Panc1 (cell line): ENCODE measurements at regions not wholly inside any gene's neighbourhood (a gene's known extent, or its start where the extent isn't known, plus 50 kb on each side); places are given as distances from the start of the nearest gene placed in this dataset.

Source experiments
- ATAC-seq: fragments of 200-7000 bp; cut with Tn5 transposase; 2 replicates; pipeline ENCODE4 v1.9.1; 2020; ENCODE audit warnings: mild to moderate bottlenecking, moderate library complexity
- BruUV-seq: library from RNA; stranded (reverse); fragments of 400-500 nt; replicated peaks from 2 replicates; lab custom pipeline; 2021; lab: Mats Ljungman, UMichigan
- CTCF ChIA-PET: fragments of 300-600 bp; sonication (Branson Sonifier 250); formaldehyde crosslinking; loops from one replicate; lab custom pipeline; 2022; ENCODE audit warnings: antibody characterized with exemption; lab: Charles Lee
- POLR2A ChIA-PET: fragments of 300-600 bp; sonication (Branson Sonifier 250); formaldehyde crosslinking; loops from one replicate; lab custom pipeline; 2022; ENCODE audit warnings: antibody characterized with exemption; lab: Charles Lee
- DNase-seq: peaks from one replicate; pipeline ENCODE4 v3.0.0-alpha.2; 2010; ENCODE audit warnings: low read depth, low spot score
- H3K27ac ChIP-seq: 2 replicates; pipeline ENCODE4 v1.5.1; 2011; ENCODE audit warnings: mild to moderate bottlenecking, low read length, inconsistent platforms
- H3K27me3 ChIP-seq: fragments of 200-500 bp; sonication (Bioruptor generic); 2 replicates; pipeline ENCODE4 v1.6.0; 2014; ENCODE audit warnings: low read length, inconsistent platforms; ENCODE audit not compliant: control insufficient read depth, insufficient read depth
- H3K36me3 ChIP-seq: fragments of 200-500 bp; sonication (Bioruptor generic); 2 replicates; pipeline ENCODE4 v1.5.1; 2014; ENCODE audit warnings: inconsistent platforms, mild to moderate bottlenecking, low read length, moderate library complexity; ENCODE audit not compliant: control insufficient read depth, insufficient read depth
- H3K4me1 ChIP-seq: 2 replicates; pipeline ENCODE4 v1.5.1; 2011; ENCODE audit warnings: inconsistent platforms, mild to moderate bottlenecking, low read length, moderate library complexity; ENCODE audit not compliant: control insufficient read depth, insufficient read depth
- H3K4me3 ChIP-seq, 2 experiments: 2 replicates each; pipeline ENCODE4 v1.5.1; 2011 to 2012; ENCODE audit warnings: low read depth in 2 of 2, low read length in 2 of 2, mild to moderate bottlenecking in 2 of 2, inconsistent platforms in 1 of 2, moderate library complexity in 1 of 2
- H3K9me3 ChIP-seq: fragments of 200-500 bp; sonication (Bioruptor generic); 2 replicates; pipeline ENCODE4 v1.5.1; 2014; ENCODE audit warnings: low read depth, mild to moderate bottlenecking, inconsistent platforms, low read length, moderate library complexity; ENCODE audit not compliant: control insufficient read depth, insufficient read depth
- CTCF ChIP-seq: fragments of 450-650 bp; IDR thresholded peaks from 2 replicates; pipeline ENCODE4 v1.5.1; 2017; ENCODE audit warnings: mild to moderate bottlenecking
- POLR2AphosphoS5 ChIP-seq: IDR thresholded peaks from 2 replicates; pipeline ENCODE4 v1.6.1; 2012; ENCODE audit warnings: mild to moderate bottlenecking, low read depth, low read length, moderate library complexity
- SIN3A ChIP-seq: IDR thresholded peaks from 2 replicates; pipeline ENCODE4 v1.6.1; 2012; ENCODE audit warnings: low read depth, mild to moderate bottlenecking, low read length, moderate library complexity, borderline replicate concordance; ENCODE audit not compliant: insufficient read depth
- TCF7L2 ChIP-seq: IDR thresholded peaks from 2 replicates; pipeline ENCODE4 v1.6.1; 2011; ENCODE audit warnings: mild to moderate bottlenecking, low read depth, low read length, inconsistent platforms
- in situ Hi-C: cut with HindIII; loops from 2 replicates; pipeline ENCODE4 v1.10.0; 2016; ENCODE audit warnings: low sequenced_read_pairs, low pct_unique_long_range_greater_than_20kb
- intact Hi-C: fragments of 100-400 bp; cut with micrococcal nuclease; formaldehyde crosslinking; loops from one replicate; pipeline ENCODE4 v1.10.0; 2022; ENCODE audit not compliant: unreplicated experiment
- TF ChIP-seq, protein P1 (sequence below), 2 experiments: IDR thresholded peaks; 2 replicates each; pipeline ENCODE4 v1.6.1; 2011 to 2012; ENCODE audit warnings: low read depth in 2 of 2, control low read depth in 1 of 2, low read length in 1 of 2, mild to moderate bottlenecking in 1 of 2, moderate library complexity in 1 of 2; ENCODE audit not compliant: insufficient read depth in 1 of 2

GRCh38 chr2:239530749-239531316 lies 130.0 kb upstream of the HDAC4 start:
- no peak overlapping the region for H3K27ac ChIP-seq
- ChIA-PET CTCF (no interaction called here), POLR2A (no interaction called here)
- H3K9me3 ChIP-seq = no peaks in the 10 kb centered on the region
- intact Hi-C loops (no loop called here), in situ Hi-C loops (no loop called here)
- TF ChIP-seq SIN3A (no peak), CTCF (no peak), POLR2AphosphoS5 (no peak), TCF7L2 (no peak)
- TF ChIP-seq, protein P1, sequence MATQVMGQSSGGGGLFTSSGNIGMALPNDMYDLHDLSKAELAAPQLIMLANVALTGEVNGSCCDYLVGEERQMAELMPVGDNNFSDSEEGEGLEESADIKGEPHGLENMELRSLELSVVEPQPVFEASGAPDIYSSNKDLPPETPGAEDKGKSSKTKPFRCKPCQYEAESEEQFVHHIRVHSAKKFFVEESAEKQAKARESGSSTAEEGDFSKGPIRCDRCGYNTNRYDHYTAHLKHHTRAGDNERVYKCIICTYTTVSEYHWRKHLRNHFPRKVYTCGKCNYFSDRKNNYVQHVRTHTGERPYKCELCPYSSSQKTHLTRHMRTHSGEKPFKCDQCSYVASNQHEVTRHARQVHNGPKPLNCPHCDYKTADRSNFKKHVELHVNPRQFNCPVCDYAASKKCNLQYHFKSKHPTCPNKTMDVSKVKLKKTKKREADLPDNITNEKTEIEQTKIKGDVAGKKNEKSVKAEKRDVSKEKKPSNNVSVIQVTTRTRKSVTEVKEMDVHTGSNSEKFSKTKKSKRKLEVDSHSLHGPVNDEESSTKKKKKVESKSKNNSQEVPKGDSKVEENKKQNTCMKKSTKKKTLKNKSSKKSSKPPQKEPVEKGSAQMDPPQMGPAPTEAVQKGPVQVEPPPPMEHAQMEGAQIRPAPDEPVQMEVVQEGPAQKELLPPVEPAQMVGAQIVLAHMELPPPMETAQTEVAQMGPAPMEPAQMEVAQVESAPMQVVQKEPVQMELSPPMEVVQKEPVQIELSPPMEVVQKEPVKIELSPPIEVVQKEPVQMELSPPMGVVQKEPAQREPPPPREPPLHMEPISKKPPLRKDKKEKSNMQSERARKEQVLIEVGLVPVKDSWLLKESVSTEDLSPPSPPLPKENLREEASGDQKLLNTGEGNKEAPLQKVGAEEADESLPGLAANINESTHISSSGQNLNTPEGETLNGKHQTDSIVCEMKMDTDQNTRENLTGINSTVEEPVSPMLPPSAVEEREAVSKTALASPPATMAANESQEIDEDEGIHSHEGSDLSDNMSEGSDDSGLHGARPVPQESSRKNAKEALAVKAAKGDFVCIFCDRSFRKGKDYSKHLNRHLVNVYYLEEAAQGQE (IDR thresholded peaks at IDR 0.05; ENCODE audit: insufficient read depth in 1 of 2, low read depth in 2 of 2, low read length in 1 of 2) = no peak
- H3K4me1 ChIP-seq = no peaks in the 10 kb centered on the region
- no peaks in the 10 kb centered on the region for H3K27me3 ChIP-seq
- no peak overlapping the region for H3K4me3 ChIP-seq
- no peaks in the 10 kb centered on the region for H3K36me3 ChIP-seq
- DNase-seq (no peak), ATAC-seq (no peak)
- no TSS peak for BruUV-seq

GRCh38 chr2:239529313-239530015 lies 128.6 kb upstream of the HDAC4 start:
- Histone ChIP-seq H3K9me3 (no peaks in the 10 kb centered on the region), H3K36me3 (no peaks in the 10 kb centered on the region), H3K4me1 (no peaks in the 10 kb centered on the region), H3K27me3 (no peaks in the 10 kb centered on the region; the same call in 1 of the 2 replicates), H3K27ac (no peak overlapping the region), H3K4me3 (no peak overlapping the region)
- no TSS peak for BruUV-seq
- ChIA-PET POLR2A (no interaction called here), CTCF (no interaction called here)
- ATAC-seq (no peak), DNase-seq (no peak)
- intact Hi-C loops = no loop called here
- TF ChIP-seq TCF7L2 (no peak), SIN3A (no peak)
- in situ Hi-C loops = no loop called here

DNA sequence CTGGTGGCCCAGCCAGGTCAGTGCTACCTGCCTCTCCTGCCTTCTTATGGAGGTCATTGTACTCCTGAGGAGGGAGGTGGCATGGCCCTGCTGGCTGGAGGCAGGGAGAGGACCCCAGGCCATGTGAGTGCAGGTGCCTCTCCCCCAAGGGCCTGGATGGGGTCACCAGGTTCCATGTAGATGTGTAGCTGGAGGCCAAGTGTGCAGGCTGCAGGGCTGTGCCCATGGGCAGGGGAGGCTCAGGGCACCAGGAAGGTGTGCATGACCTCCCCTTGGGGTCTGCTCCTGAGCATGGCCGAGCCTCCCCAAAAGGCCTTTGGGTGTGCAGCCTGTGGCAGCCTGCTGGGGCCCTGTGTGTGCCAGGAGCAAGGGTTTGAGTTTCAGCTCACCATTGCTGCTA lies 128.1 kb upstream of the HDAC4 start:
- ATAC-seq = no peak
- CTCF ChIA-PET = no interaction called here
- H3K36me3 ChIP-seq = no peaks in the 10 kb centered on the region
- no peaks in the 10 kb centered on the region for H3K9me3 ChIP-seq
- no peak for DNase-seq
- no peak overlapping the region for H3K27ac ChIP-seq
- intact Hi-C loops (no loop called here), in situ Hi-C loops (no loop called here)
- no peaks in the 10 kb centered on the region; the same call in 1 of the 2 replicates for H3K27me3 ChIP-seq
- H3K4me3 ChIP-seq = no peak overlapping the region
- no peaks in the 10 kb centered on the region for H3K4me1 ChIP-seq
- BruUV-seq = no TSS peak
- TF ChIP-seq SIN3A (no peak), CTCF (no peak), TCF7L2 (no peak), POLR2AphosphoS5 (no peak)
- TF ChIP-seq, protein P1 (IDR thresholded peaks at IDR 0.05; ENCODE audit: insufficient read depth in 1 of 2, low read depth in 2 of 2, low read length in 1 of 2) = no peak
- POLR2A ChIA-PET = no interaction called here
